SU-DHL-6 (cell line): ENCODE measurements at regions not wholly inside any gene's neighbourhood (a gene's known extent, or its start where the extent isn't known, plus 50 kb on each side); places are given as distances from the start of the nearest gene placed in this dataset.

Source experiments
- H2AFZ ChIP-seq: fragments of 200-600 bp; sonication (generic); 2 replicates; pipeline ENCODE4 v1.6.1; 2014; ENCODE audit warnings: low read depth, mild to moderate bottlenecking, moderate library complexity, mixed read lengths, antibody characterized with exemption, low read length; ENCODE audit not compliant: severe bottlenecking
- H3F3A ChIP-seq: fragments of 200-600 bp; shearing (Covaris generic); 2 replicates; pipeline ENCODE4 v1.6.0; 2016; ENCODE audit warnings: antibody characterized with exemption, mild to moderate bottlenecking; ENCODE audit not compliant: insufficient read depth
- H3K27ac ChIP-seq: fragments of 200-600 bp; sonication (generic); 2 replicates; pipeline ENCODE4 v1.5.1; 2016; ENCODE audit warnings: low read depth, mild to moderate bottlenecking, low read length, moderate library complexity, mixed read lengths
- H3K27me3 ChIP-seq: fragments of 200-600 bp; sonication (generic), shearing (Covaris generic); 2 replicates; pipeline ENCODE4 v1.6.0; 2014; ENCODE audit warnings: mild to moderate bottlenecking, low read length
- H3K36me3 ChIP-seq: fragments of 200-600 bp; sonication (generic); 2 replicates; pipeline ENCODE4 v1.6.1; 2014; ENCODE audit warnings: mild to moderate bottlenecking, low read length, mixed read lengths
- H3K4me2 ChIP-seq: fragments of 300-600, 200-600 bp; shearing (Covaris generic), sonication (generic); 2 replicates; pipeline ENCODE4 v1.6.0; 2014; ENCODE audit warnings: low read length, low read depth, mild to moderate bottlenecking; ENCODE audit not compliant: poor library complexity, severe bottlenecking
- H3K4me3 ChIP-seq: fragments of 200-600 bp; sonication (generic); 2 replicates; pipeline ENCODE4 v1.5.1; 2014; ENCODE audit warnings: antibody characterized with exemption, low read length, mild to moderate bottlenecking, mixed read lengths; ENCODE audit not compliant: insufficient read depth, poor library complexity, severe bottlenecking
- H3K79me2 ChIP-seq: fragments of 200-600 bp; sonication (generic); 2 replicates; pipeline ENCODE4 v1.6.1; 2014; ENCODE audit warnings: mild to moderate bottlenecking, low read length, moderate library complexity; ENCODE audit not compliant: insufficient read depth
- H3K9ac ChIP-seq: fragments of 200-600 bp; sonication (generic); 2 replicates; pipeline ENCODE4 v1.7.0; 2014; ENCODE audit warnings: mild to moderate bottlenecking, low read length
- H3K9me2 ChIP-seq: fragments of 200-600 bp; sonication (generic); replicated peaks from 2 replicates; pipeline ENCODE4 v1.6.1; 2014; ENCODE audit warnings: low read length; ENCODE audit not compliant: insufficient read depth
- H3K9me3 ChIP-seq: fragments of 200-600 bp; sonication (generic); 2 replicates; pipeline ENCODE4 v1.6.1; 2014; ENCODE audit warnings: low read length, mixed read lengths; ENCODE audit not compliant: insufficient read depth
- H4K20me1 ChIP-seq: fragments of 200-600 bp; sonication (generic); 2 replicates; pipeline ENCODE4 v1.6.1; 2014; ENCODE audit warnings: low read depth, mild to moderate bottlenecking, antibody characterized with exemption, low read length, moderate library complexity, mixed read lengths
- EZH2phosphoT487 ChIP-seq: fragments of 200-600 bp; sonication (generic), shearing (Covaris generic); conservative IDR thresholded peaks from 2 replicates; pipeline ENCODE4 v1.6.1; 2018; ENCODE audit warnings: mild to moderate bottlenecking, antibody characterized with exemption, low read length, moderate library complexity, mixed read lengths
- TF ChIP-seq, protein P1 (sequence below): fragments of 200-600 bp; sonication (generic); IDR thresholded peaks from one replicate; pipeline ENCODE4 v1.5.1; 2017; ENCODE audit warnings: antibody characterized with exemption, mild to moderate bottlenecking, low read length, moderate library complexity; ENCODE audit not compliant: insufficient read depth, poor library complexity, severe bottlenecking

DNA sequence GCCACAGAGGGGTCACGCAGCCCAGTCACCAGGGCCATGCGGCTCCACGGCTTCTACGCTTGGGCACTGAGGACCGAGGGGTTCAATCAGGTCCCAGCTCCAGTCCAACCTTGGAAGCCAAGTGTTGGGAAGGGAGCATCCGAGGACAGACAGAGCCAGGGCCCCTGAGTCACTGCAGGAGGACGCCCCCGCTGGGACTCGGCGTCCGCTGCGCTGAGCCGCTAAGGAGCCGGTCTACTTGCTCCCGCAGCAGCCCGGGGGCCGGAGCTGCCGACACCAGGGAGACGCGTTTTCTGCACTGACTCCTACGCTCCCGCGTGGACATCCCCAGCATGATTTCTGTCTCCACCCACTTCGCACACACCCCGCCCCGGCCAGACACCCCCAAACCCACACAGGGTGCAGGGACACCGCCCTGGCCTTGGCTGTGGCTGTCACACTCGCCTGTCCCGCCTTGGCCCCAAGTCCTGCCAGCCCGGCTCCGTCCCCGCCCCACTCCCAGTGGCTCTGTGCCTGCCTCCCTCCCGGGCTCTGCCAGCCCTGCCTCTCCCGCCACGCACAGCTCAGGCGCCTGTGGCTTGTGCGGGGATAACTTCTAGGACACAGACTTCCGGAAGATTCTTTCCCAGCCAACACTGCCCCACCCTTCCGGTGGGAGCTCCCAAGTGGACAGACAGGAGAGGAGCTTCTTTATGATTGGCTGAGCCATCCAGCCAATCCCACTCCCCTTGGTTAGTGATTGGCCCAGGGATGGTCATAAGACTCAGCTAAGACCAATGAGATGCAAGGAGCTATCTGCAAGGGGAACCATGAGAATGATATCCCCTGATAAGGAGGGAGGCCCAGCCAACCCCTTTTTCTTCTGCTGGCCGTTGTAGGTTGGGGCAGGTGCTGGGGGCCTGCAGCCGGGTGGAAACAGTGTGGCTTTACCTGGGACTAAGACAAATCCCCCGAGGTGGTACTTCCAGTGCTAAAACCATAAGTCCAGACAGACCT is 118.9 kb upstream of the SFSWAP start:
- Histone ChIP-seq H3K9me3 (peaks cover 3% of the 10 kb centered on the region; the same call in 1 of the 2 replicates), H3K4me3 (no peak overlapping the region), H3K9ac (no peak overlapping the region), H3K79me2 (no peaks in the 10 kb centered on the region), H2AFZ (no peak overlapping the region), H3F3A (no peaks in the 10 kb centered on the region), H3K36me3 (no peaks in the 10 kb centered on the region), H4K20me1 (no peaks in the 10 kb centered on the region), H3K27ac (no peak overlapping the region), H3K4me2 (no peak overlapping the region), H3K27me3 (no peaks in the 10 kb centered on the region), H3K9me2 (no peaks in the 10 kb centered on the region)
- no peak for TF ChIP-seq EZH2phosphoT487
- TF ChIP-seq, protein P1, sequence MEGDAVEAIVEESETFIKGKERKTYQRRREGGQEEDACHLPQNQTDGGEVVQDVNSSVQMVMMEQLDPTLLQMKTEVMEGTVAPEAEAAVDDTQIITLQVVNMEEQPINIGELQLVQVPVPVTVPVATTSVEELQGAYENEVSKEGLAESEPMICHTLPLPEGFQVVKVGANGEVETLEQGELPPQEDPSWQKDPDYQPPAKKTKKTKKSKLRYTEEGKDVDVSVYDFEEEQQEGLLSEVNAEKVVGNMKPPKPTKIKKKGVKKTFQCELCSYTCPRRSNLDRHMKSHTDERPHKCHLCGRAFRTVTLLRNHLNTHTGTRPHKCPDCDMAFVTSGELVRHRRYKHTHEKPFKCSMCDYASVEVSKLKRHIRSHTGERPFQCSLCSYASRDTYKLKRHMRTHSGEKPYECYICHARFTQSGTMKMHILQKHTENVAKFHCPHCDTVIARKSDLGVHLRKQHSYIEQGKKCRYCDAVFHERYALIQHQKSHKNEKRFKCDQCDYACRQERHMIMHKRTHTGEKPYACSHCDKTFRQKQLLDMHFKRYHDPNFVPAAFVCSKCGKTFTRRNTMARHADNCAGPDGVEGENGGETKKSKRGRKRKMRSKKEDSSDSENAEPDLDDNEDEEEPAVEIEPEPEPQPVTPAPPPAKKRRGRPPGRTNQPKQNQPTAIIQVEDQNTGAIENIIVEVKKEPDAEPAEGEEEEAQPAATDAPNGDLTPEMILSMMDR: no peak

DNA sequence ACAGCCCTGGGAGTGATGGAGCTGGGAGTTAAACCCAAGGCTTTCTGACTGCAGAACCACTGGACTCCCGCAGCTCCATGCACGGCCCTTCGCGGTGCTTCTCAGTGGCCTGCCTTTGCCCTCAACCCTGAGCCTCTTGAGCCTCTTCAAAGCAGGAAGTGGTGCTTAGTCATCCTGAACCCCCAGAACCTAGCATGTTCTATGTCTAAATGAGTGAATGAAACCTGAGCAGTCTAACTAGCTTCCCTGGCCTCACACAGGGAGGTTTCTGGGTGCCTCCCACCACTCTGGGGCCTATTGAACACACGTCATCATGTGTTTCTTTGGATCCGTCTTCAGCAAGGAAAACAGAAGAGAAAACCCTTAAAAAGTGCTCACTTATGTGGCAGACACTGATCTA is 117.9 kb upstream of the SFSWAP start:
- H3K4me2 ChIP-seq: no peak overlapping the region
- H3F3A ChIP-seq: no peaks in the 10 kb centered on the region
- H3K79me2 ChIP-seq: no peaks in the 10 kb centered on the region
- no peaks in the 10 kb centered on the region for H3K9me2 ChIP-seq
- no peaks in the 10 kb centered on the region for H3K9me3 ChIP-seq
- no peak overlapping the region for H3K4me3 ChIP-seq
- no peak overlapping the region for H3K9ac ChIP-seq
- no peak overlapping the region for H3K27ac ChIP-seq
- H3K36me3 ChIP-seq: no peaks in the 10 kb centered on the region
- TF ChIP-seq, protein P1: no peak
- TF ChIP-seq EZH2phosphoT487: no peak
- no peaks in the 10 kb centered on the region for H4K20me1 ChIP-seq
- no peak overlapping the region for H2AFZ ChIP-seq
- H3K27me3 ChIP-seq: no peaks in the 10 kb centered on the region

DNA sequence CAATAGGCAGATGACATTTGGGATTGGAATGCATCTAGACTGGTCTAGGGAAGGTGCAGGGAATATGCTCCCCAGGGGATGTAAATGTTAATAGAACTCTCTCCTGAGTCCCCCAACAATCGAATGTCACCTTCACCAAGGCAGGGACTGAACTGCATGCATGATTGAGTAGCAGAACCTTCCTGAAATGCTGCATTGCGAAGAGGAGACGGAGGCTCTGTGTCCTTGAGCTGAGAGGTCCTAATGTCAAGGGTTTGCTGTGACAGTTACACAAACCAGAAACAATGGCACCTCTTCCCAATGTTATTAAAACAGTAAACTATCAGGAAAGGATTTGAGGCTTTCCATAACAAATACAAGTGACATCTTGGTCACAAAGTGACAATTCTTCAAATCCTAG is 117.5 kb upstream of the SFSWAP start:
- no peak overlapping the region for H3K27ac ChIP-seq
- H3K9ac ChIP-seq: no peak overlapping the region
- no peaks in the 10 kb centered on the region for H4K20me1 ChIP-seq
- no peaks in the 10 kb centered on the region for H3F3A ChIP-seq
- H3K79me2 ChIP-seq: no peaks in the 10 kb centered on the region
- H3K4me3 ChIP-seq: no peak overlapping the region
- H3K27me3 ChIP-seq: no peaks in the 10 kb centered on the region
- TF ChIP-seq EZH2phosphoT487: no peak
- TF ChIP-seq, protein P1: no peak
- no peak overlapping the region for H3K4me2 ChIP-seq
- H3K9me2 ChIP-seq: no peaks in the 10 kb centered on the region
- H3K36me3 ChIP-seq: no peaks in the 10 kb centered on the region
- H2AFZ ChIP-seq: no peak overlapping the region
- no peaks in the 10 kb centered on the region for H3K9me3 ChIP-seq
